ENCODE measurements at regions not wholly inside any gene's neighbourhood (a gene's known extent, or its start where the extent isn't known, plus 50 kb on each side); places are given as distances from the start of the nearest gene placed in this dataset.

GRCh38 chr9:134214386-134214765 lies 50.0 kb upstream of the RNU6ATAC start:
- no peak for DNase-seq (ENCODE audit: low spot score)

GRCh38 chr9:134214766-134215419 lies 50.5 kb upstream of the RNU6ATAC start:
- DNase-seq (ENCODE audit: low spot score), result no peak

- DNase-seq (ENCODE audit: low spot score), result no peak
Observed at GRCh38 chr9:134215420-134215698, 51.0 kb upstream of the RNU6ATAC start.

GRCh38 chr9:134215699-134216448 lies 51.5 kb upstream of the RNU6ATAC start:
- DNase-seq (ENCODE audit: low spot score), result no peak

- DNase-seq (ENCODE audit: low spot score), result no peak
Observed at GRCh38 chr9:134216449-134216951, 52.1 kb upstream of the RNU6ATAC start.

GRCh38 chr9:134216961-134217360 lies 52.6 kb upstream of the RNU6ATAC start:
- no peak for DNase-seq (ENCODE audit: low spot score)

GRCh38 chr9:134217431-134218210 lies 53.3 kb upstream of the RNU6ATAC start:
- no peak for DNase-seq (ENCODE audit: low spot score)

GRCh38 chr9:134218230-134218629 lies 53.9 kb upstream of the RNU6ATAC start:
- no peak for DNase-seq (ENCODE audit: low spot score)

GRCh38 chr9:134219646-134220060 lies 55.3 kb upstream of the RNU6ATAC start:
- DNase-seq (ENCODE audit: low spot score), result no peak

- no peak for DNase-seq (ENCODE audit: low spot score)
Observed at GRCh38 chr9:134220311-134220710, 55.9 kb upstream of the RNU6ATAC start.

GRCh38 chr9:134221273-134222017 lies 57.1 kb upstream of the RNU6ATAC start:
- DNase-seq (ENCODE audit: low spot score), result no peak

GRCh38 chr9:134222018-134222573 lies 57.7 kb upstream of the RNU6ATAC start:
- DNase-seq (ENCODE audit: low spot score), result no peak

- DNase-seq (ENCODE audit: low spot score), result no peak
Observed at GRCh38 chr9:134223091-134223490, 58.7 kb upstream of the RNU6ATAC start.

- no peak for DNase-seq (ENCODE audit: low spot score)
Observed at GRCh38 chr9:134223591-134224122, 59.3 kb upstream of the RNU6ATAC start.

- no peak for DNase-seq (ENCODE audit: low spot score)
Observed at GRCh38 chr9:134224127-134224526, 59.8 kb upstream of the RNU6ATAC start.

- DNase-seq (ENCODE audit: low spot score), result no peak
Observed at GRCh38 chr9:134224567-134225093, 60.3 kb upstream of the RNU6ATAC start.

- DNase-seq (ENCODE audit: low spot score), result no peak
Observed at GRCh38 chr9:134225186-134225585, 60.8 kb upstream of the RNU6ATAC start.

- DNase-seq (ENCODE audit: low spot score), result no peak
Observed at GRCh38 chr9:134225816-134226215, 61.5 kb upstream of the RNU6ATAC start.

- no peak for DNase-seq (ENCODE audit: low spot score)
Observed at GRCh38 chr9:134226221-134226930, 62.0 kb upstream of the RNU6ATAC start.

Data from iPS-NIHi11 (cell line).